HFFc6 (cell line): ENCODE measurements at regions not wholly inside any gene's neighbourhood (a gene's known extent, or its start where the extent isn't known, plus 50 kb on each side); places are given as distances from the start of the nearest gene placed in this dataset.
"Not testable (repeated sequence)": the region's sequence is repeated elsewhere in the genome, so short reads cannot be mapped to it uniquely, and the experiment has no call there.

Source experiments
- DNase-seq: peaks from one replicate; pipeline ENCODE4 v3.0.0-alpha.2; 2018
- H3K27ac Mint-ChIP-seq: 2 replicates; pipeline ENCODE4 v1.8.0; 2020; ENCODE audit warnings: mild to moderate bottlenecking, mixed read lengths
- H3K27me3 Mint-ChIP-seq: 2 replicates; pipeline ENCODE4 v1.8.0; 2021; ENCODE audit warnings: mild to moderate bottlenecking, moderate library complexity, mixed read lengths; ENCODE audit not compliant: insufficient read depth
- H3K36me3 Mint-ChIP-seq: 2 replicates; pipeline ENCODE4 v1.8.0; 2021; ENCODE audit warnings: low read depth, mixed read lengths
- H3K4me1 Mint-ChIP-seq: 2 replicates; pipeline ENCODE4 v1.8.0; 2020; ENCODE audit warnings: low read depth, mixed read lengths
- H3K4me3 Mint-ChIP-seq: 2 replicates; pipeline ENCODE4 v1.8.0; 2020; ENCODE audit warnings: mild to moderate bottlenecking, moderate library complexity, mixed read lengths
- H3K9me3 Mint-ChIP-seq: 2 replicates; pipeline ENCODE4 v1.8.0; 2020; ENCODE audit warnings: mild to moderate bottlenecking, mixed read lengths
- CTCF ChIP-seq: fragments of 200-600 bp; sonication (generic); IDR thresholded peaks from 2 replicates; pipeline ENCODE4 v1.5.0; 2021; ENCODE audit warnings: antibody characterized with exemption, mild to moderate bottlenecking

GRCh38 chr22:34608540-34609115 is 457.3 kb upstream of the ISX start:
- Mint-ChIP-seq H3K9me3 (peaks cover 85% of the 10 kb centered on the region), H3K4me1 (no peaks in the 10 kb centered on the region), H3K4me3 (no peak overlapping the region), H3K27me3 (no peaks in the 10 kb centered on the region), H3K36me3 (no peaks in the 10 kb centered on the region), H3K27ac (no peak overlapping the region)
- TF ChIP-seq CTCF: no peak
- no peak for DNase-seq

GRCh38 chr22:34609646-34610045 is 456.3 kb upstream of the ISX start:
- H3K27ac Mint-ChIP-seq: no peak overlapping the region
- DNase-seq: no peak
- H3K9me3 Mint-ChIP-seq: peaks cover 85% of the 10 kb centered on the region
- no peaks in the 10 kb centered on the region for H3K36me3 Mint-ChIP-seq
- TF ChIP-seq CTCF: no peak
- H3K27me3 Mint-ChIP-seq: no peaks in the 10 kb centered on the region
- H3K4me1 Mint-ChIP-seq: no peaks in the 10 kb centered on the region
- H3K4me3 Mint-ChIP-seq: no peak overlapping the region

- H3K27ac Mint-ChIP-seq: no peak overlapping the region
- no peaks in the 10 kb centered on the region for H3K36me3 Mint-ChIP-seq
- no peaks in the 10 kb centered on the region for H3K4me1 Mint-ChIP-seq
- no peak for DNase-seq
- H3K4me3 Mint-ChIP-seq: no peak overlapping the region
- H3K9me3 Mint-ChIP-seq: peaks cover 50% of the 10 kb centered on the region
- no peaks in the 10 kb centered on the region; the same call in 1 of the 2 replicates for H3K27me3 Mint-ChIP-seq
- TF ChIP-seq CTCF: no peak
These were observed 445.8 kb upstream of the ISX start for GRCh38 chr22:34620161-34620560.

- Mint-ChIP-seq H3K27ac (no peak overlapping the region), H3K36me3 (no peaks in the 10 kb centered on the region), H3K4me1 (no peaks in the 10 kb centered on the region), H3K27me3 (no peaks in the 10 kb centered on the region; the same call in 1 of the 2 replicates), H3K4me3 (no peak overlapping the region), H3K9me3 (peaks cover 50% of the 10 kb centered on the region)
- no peak for DNase-seq
- no peak for TF ChIP-seq CTCF
These were observed 445.1 kb upstream of the ISX start for GRCh38 chr22:34620832-34621231.

GRCh38 chr22:34622602-34623001 is 443.4 kb upstream of the ISX start:
- Mint-ChIP-seq H3K4me1 (no peaks in the 10 kb centered on the region), H3K36me3 (no peaks in the 10 kb centered on the region), H3K9me3 (peaks cover 51% of the 10 kb centered on the region), H3K27me3 (no peaks in the 10 kb centered on the region; the same call in 1 of the 2 replicates), H3K4me3 (no peak overlapping the region), H3K27ac (no peak overlapping the region)
- no peak for TF ChIP-seq CTCF
- DNase-seq: no peak

- Mint-ChIP-seq H3K27ac (no peak overlapping the region), H3K9me3 (peaks cover 53% of the 10 kb centered on the region), H3K27me3 (no peaks in the 10 kb centered on the region; the same call in 1 of the 2 replicates), H3K4me3 (no peak overlapping the region), H3K36me3 (no peaks in the 10 kb centered on the region), H3K4me1 (no peaks in the 10 kb centered on the region)
- TF ChIP-seq CTCF: no peak
- DNase-seq: no peak
These were observed 442.4 kb upstream of the ISX start for GRCh38 chr22:34623580-34623979.

- not testable (repeated sequence) for H3K27ac Mint-ChIP-seq, H3K4me3 Mint-ChIP-seq, DNase-seq, H3K27me3 Mint-ChIP-seq, H3K4me1 Mint-ChIP-seq, H3K36me3 Mint-ChIP-seq
- peaks cover 50% of the 10 kb centered on the region for H3K9me3 Mint-ChIP-seq
These were observed 440.1 kb upstream of the ISX start for GRCh38 chr22:34625892-34626291.
